ENCODE measurements at regions not wholly inside any gene's neighbourhood (a gene's known extent, or its start where the extent isn't known, plus 50 kb on each side); places are given as distances from the start of the nearest gene placed in this dataset.
"Not testable (repeated sequence)": the region's sequence is repeated elsewhere in the genome, so short reads cannot be mapped to it uniquely, and the experiment has no call there.

- DNase-seq = not testable (repeated sequence)
Observed at GRCh38 chr7:73170902-73171301, 85.1 kb upstream of the SPDYE9 start.

GRCh38 chr7:73170415-73170814 lies 84.6 kb upstream of the SPDYE9 start:
- not testable (repeated sequence) for DNase-seq

- not testable (repeated sequence) for DNase-seq
Observed at GRCh38 chr7:73166152-73166551, 80.3 kb upstream of the SPDYE9 start.

GRCh38 chr7:73162680-73163079 lies 76.8 kb upstream of the SPDYE9 start:
- DNase-seq = not testable (repeated sequence)

- DNase-seq = not testable (repeated sequence)
Observed at GRCh38 chr7:73161727-73162126, 75.9 kb upstream of the SPDYE9 start.

GRCh38 chr7:73157169-73157661 lies 71.4 kb upstream of the SPDYE9 start:
- not testable (repeated sequence) for DNase-seq

GRCh38 chr7:73156510-73157168 lies 70.8 kb upstream of the SPDYE9 start:
- DNase-seq = not testable (repeated sequence)

GRCh38 chr7:73154586-73155038 lies 68.8 kb upstream of the SPDYE9 start:
- peak; percentile 32 for DNase-seq

GRCh38 chr7:73153921-73154585 lies 68.2 kb upstream of the SPDYE9 start:
- not testable (repeated sequence) for DNase-seq

- DNase-seq = not testable (repeated sequence)
Observed at GRCh38 chr7:73148570-73148969, 62.7 kb upstream of the SPDYE9 start.

GRCh38 chr7:73147681-73148080 lies 61.8 kb upstream of the SPDYE9 start:
- not testable (repeated sequence) for DNase-seq

- not testable (repeated sequence) for DNase-seq
Observed at GRCh38 chr7:73143993-73144392, 58.2 kb upstream of the SPDYE9 start.

- DNase-seq = not testable (repeated sequence)
Observed at GRCh38 chr7:73137922-73138321, 52.1 kb upstream of the SPDYE9 start.

Data from HCEC 1CT (cell line).